ENCODE measurements at regions not wholly inside any gene's neighbourhood (a gene's known extent, or its start where the extent isn't known, plus 50 kb on each side); places are given as distances from the start of the nearest gene placed in this dataset.

DNA sequence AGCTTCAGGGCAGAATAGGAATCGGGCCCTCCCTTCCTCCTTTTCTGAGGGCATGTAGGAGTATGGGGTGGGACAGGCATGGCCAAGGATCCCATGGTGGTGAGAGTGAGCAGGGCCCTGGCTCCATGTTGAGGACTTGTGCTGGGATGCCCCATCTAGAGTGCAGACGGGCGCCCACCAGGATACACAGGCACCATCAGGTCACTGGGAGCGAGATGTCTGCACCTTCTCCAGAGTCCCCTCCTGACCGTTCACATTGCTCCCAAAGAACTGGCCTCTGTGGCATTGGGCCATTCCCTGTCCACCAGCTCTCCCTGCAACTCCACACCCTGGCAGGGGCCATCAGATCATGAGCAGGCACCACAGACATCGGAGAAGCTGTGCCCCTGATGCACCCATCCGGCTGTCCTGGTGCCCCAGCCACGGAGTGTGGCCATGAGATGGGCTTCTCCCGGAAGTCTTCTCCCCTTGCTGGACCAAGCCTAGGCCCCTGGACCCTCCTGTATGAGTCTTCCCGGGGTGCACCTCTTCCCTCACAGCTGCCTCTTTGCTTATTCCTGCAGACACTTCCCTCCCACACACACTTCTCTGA is 195.0 kb downstream of the IRX2 start:
- Histone ChIP-seq H3K9me1 (replicated peaks; ENCODE audit: control insufficient read depth, extremely low read depth, insufficient read depth, low read length) (no peaks in the 10 kb centered on the region), H3K4me1 (ENCODE audit: control insufficient read depth, extremely low read depth, insufficient read depth, low read length) (no peaks in the 10 kb centered on the region), H3K4me3 (replicated peaks in 1 of 3; ENCODE audit: insufficient read depth in 1 of 3, low read depth in 1 of 3, low read length in 3 of 3) (no peak overlapping the region), H3K27me3 (ENCODE audit: control insufficient read depth in 2 of 2, insufficient read depth in 2 of 2, low read length in 2 of 2) (no peaks in the 10 kb centered on the region), H4K20me1 (replicated peaks; ENCODE audit: control insufficient read depth, extremely low read depth, insufficient read depth, low read length) (no peaks in the 10 kb centered on the region), H3K27ac (ENCODE audit: insufficient read depth, low read depth, low read length) (no peak overlapping the region), H2AFZ (ENCODE audit: low read depth, low read length) (no peak overlapping the region), H3K36me3 (ENCODE audit: control insufficient read depth in 2 of 2, extremely low read depth in 1 of 2, insufficient read depth in 2 of 2, low read length in 2 of 2) (no peaks in the 10 kb centered on the region), H3K9ac (replicated peaks; ENCODE audit: extremely low read depth, insufficient read depth, low read length) (no peak overlapping the region), H3K9me3 (replicated peaks; ENCODE audit: control insufficient read depth, insufficient read depth, low read length) (peaks cover 10% of the 10 kb centered on the region), H3K4me2 (ENCODE audit: insufficient read depth, low read length) (no peak overlapping the region), H3K79me2 (ENCODE audit: control insufficient read depth, insufficient read depth, low read length) (no peaks in the 10 kb centered on the region)
- BruUV-seq (replicated peaks): no TSS peak
- FAIRE-seq (no peak), DNase-seq (ENCODE audit: low read depth, low spot score) (no peak)
- intact Hi-C loops (cut with micrococcal nuclease) (no loop called here), dilution Hi-C loops (cut with MboI; ENCODE audit: extremely low pct_ligation_motif_present, low sequenced_read_pairs) (no loop called here)
- TF ChIP-seq POLR2AphosphoS5 (IDR thresholded peaks at IDR 0.05; ENCODE audit: insufficient read depth, low read depth, low read length) (no peak), FOS (IDR thresholded peaks at IDR 0.05; ENCODE audit: borderline replicate concordance, insufficient read depth, low read length) (no peak), EZH2 (IDR thresholded peaks at IDR 0.05; ENCODE audit: borderline replicate concordance, low read depth, low read length, severe bottlenecking) (no peak), MYC (IDR thresholded peaks at IDR 0.05; ENCODE audit: low read depth, low read length) (no peak), JUN (IDR thresholded peaks at IDR 0.05; ENCODE audit: borderline replicate concordance, insufficient read depth, insufficient read length, low read depth) (no peak), POLR2A (IDR thresholded peaks at IDR 0.05; ENCODE audit: low read depth, low read length) (no peak), GATA2 (IDR thresholded peaks at IDR 0.05; ENCODE audit: insufficient read depth, insufficient read length, low read depth, low read length) (no peak)
- TF ChIP-seq, protein P1, sequence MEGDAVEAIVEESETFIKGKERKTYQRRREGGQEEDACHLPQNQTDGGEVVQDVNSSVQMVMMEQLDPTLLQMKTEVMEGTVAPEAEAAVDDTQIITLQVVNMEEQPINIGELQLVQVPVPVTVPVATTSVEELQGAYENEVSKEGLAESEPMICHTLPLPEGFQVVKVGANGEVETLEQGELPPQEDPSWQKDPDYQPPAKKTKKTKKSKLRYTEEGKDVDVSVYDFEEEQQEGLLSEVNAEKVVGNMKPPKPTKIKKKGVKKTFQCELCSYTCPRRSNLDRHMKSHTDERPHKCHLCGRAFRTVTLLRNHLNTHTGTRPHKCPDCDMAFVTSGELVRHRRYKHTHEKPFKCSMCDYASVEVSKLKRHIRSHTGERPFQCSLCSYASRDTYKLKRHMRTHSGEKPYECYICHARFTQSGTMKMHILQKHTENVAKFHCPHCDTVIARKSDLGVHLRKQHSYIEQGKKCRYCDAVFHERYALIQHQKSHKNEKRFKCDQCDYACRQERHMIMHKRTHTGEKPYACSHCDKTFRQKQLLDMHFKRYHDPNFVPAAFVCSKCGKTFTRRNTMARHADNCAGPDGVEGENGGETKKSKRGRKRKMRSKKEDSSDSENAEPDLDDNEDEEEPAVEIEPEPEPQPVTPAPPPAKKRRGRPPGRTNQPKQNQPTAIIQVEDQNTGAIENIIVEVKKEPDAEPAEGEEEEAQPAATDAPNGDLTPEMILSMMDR (IDR thresholded peaks at IDR 0.05; ENCODE audit: extremely low read depth in 1 of 2, insufficient read depth in 1 of 2, low read depth in 1 of 2, low read length in 2 of 2): no peak
- TF ChIP-seq, protein P2, sequence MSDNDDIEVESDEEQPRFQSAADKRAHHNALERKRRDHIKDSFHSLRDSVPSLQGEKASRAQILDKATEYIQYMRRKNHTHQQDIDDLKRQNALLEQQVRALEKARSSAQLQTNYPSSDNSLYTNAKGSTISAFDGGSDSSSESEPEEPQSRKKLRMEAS (IDR thresholded peaks at IDR 0.05; ENCODE audit: insufficient read depth, insufficient read length): no peak
- CTCF ChIA-PET: no interaction called here
- POLR2A ChIA-PET: no interaction called here

Measured in endothelial cell of umbilical vein (primary cell).